H1 (cell line): ENCODE measurements at regions not wholly inside any gene's neighbourhood (a gene's known extent, or its start where the extent isn't known, plus 50 kb on each side); places are given as distances from the start of the nearest gene placed in this dataset.

Experiments
- ATF3 ChIP-seq: IDR thresholded peaks from 2 replicates; pipeline ENCODE4 v1.6.1; 2011; ENCODE audit warnings: low read depth, mild to moderate bottlenecking, low read length; ENCODE audit not compliant: insufficient read depth
- CEBPB ChIP-seq: IDR thresholded peaks from 2 replicates; pipeline ENCODE4 v1.6.1; 2012; ENCODE audit warnings: low read depth, low read length
- CHD1 ChIP-seq: IDR thresholded peaks from 2 replicates; pipeline ENCODE4 v1.6.1; 2012; ENCODE audit warnings: low read depth, low read length, improper control_type of control experiment
- CTCF ChIP-seq, 3 experiments: IDR thresholded peaks; 1 replicate in 2 of 3; 2 replicates in 1 of 3; pipeline versions ENCODE4 v1.5.1 to v1.6.1; 2011; ENCODE audit warnings: low read length in 3 of 3, mild to moderate bottlenecking in 3 of 3, inconsistent platforms in 2 of 3, low read depth in 1 of 3, moderate library complexity in 1 of 3; ENCODE audit not compliant: insufficient read depth in 1 of 3; ENCODE audit errors: control extremely low read depth in 1 of 3
- EGR1 ChIP-seq: IDR thresholded peaks from 2 replicates; pipeline ENCODE4 v1.6.1; 2011; ENCODE audit warnings: low read depth, low read length, borderline replicate concordance
- EP300 ChIP-seq, 2 experiments: IDR thresholded peaks; 1 replicate in 1 of 2; 2 replicates in 1 of 2; pipeline ENCODE4 v1.6.1; 2011 to 2012; ENCODE audit warnings: low read depth in 2 of 2, low read length in 2 of 2, mild to moderate bottlenecking in 2 of 2, borderline replicate concordance in 1 of 2, inconsistent platforms in 1 of 2, moderate library complexity in 1 of 2
- HDAC6 ChIP-seq: IDR thresholded peaks from one replicate; pipeline ENCODE4 v1.7.1; 2012; ENCODE audit warnings: low read depth, mild to moderate bottlenecking, inconsistent platforms, low read length, moderate library complexity
- NANOG ChIP-seq: IDR thresholded peaks from 2 replicates; pipeline ENCODE4 v1.6.1; 2011; ENCODE audit warnings: low read length, low read depth, mild to moderate bottlenecking, inconsistent platforms; ENCODE audit not compliant: insufficient read depth, poor library complexity, severe bottlenecking
- PHF8 ChIP-seq: fragments of 200-600 bp; sonication (generic); conservative IDR thresholded peaks from 2 replicates; pipeline ENCODE4 v1.7.1; 2012; ENCODE audit warnings: low read depth, mild to moderate bottlenecking, inconsistent platforms, low read length, moderate library complexity
- POLR2A ChIP-seq, 2 experiments: IDR thresholded peaks; 1 replicate in 1 of 2; 2 replicates in 1 of 2; pipeline ENCODE4 v1.6.1; 2011; ENCODE audit warnings: low read depth in 2 of 2, low read length in 2 of 2, mild to moderate bottlenecking in 2 of 2; ENCODE audit errors: control extremely low read depth in 1 of 2
- RBBP5 ChIP-seq: IDR thresholded peaks from 2 replicates; pipeline ENCODE4 v1.7.1; 2012; ENCODE audit warnings: low read depth, mild to moderate bottlenecking, inconsistent platforms, low read length, moderate library complexity, borderline replicate concordance
- SP1 ChIP-seq: IDR thresholded peaks from 2 replicates; pipeline ENCODE4 v1.6.1; 2011; ENCODE audit warnings: low read depth, low read length
- TCF12 ChIP-seq: IDR thresholded peaks from 2 replicates; pipeline ENCODE4 v1.6.1; 2011; ENCODE audit warnings: low read depth, mild to moderate bottlenecking, low read length

GRCh38 chr9:135223831-135224230, 136.4 kb downstream of the OLFM1 start:
- TF ChIP-seq PHF8 (no peak), POLR2A (IDR thresholded peaks at IDR 0.05; ENCODE audit: control extremely low read depth in 1 of 2, low read depth in 2 of 2, low read length in 2 of 2) (no peak), CHD1 (no peak), NANOG (no peak), TCF12 (no peak), CTCF (IDR thresholded peaks at IDR 0.05; ENCODE audit: control extremely low read depth in 1 of 3, insufficient read depth in 1 of 3, low read depth in 1 of 3, low read length in 3 of 3) (no peak), CEBPB (no peak), SP1 (no peak), HDAC6 (no peak), RBBP5 (no peak), EGR1 (no peak), EP300 (IDR thresholded peaks at IDR 0.05; ENCODE audit: borderline replicate concordance in 1 of 2, low read depth in 2 of 2, low read length in 2 of 2) (no peak), ATF3 (no peak)
